ENCODE measurements at regions not wholly inside any gene's neighbourhood (a gene's known extent, or its start where the extent isn't known, plus 50 kb on each side); places are given as distances from the start of the nearest gene placed in this dataset.

DNA sequence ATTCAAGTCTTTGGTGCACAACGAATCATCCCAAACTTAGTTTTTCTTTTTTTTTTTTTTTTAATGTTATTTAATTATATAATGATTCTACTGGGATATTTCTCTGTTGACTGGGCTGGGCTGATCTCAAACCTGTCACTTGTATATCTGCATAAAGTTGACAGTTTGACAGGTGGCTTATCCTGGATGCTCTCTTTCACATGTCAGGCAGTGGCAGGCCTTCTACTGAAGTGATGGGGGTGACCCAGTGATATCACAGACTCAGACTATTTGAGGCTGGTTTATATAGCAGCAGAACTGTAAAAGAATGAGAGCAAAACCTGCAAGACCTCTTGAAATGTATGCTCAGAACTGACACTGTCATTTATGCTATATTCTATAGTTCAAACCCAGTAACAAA lies 1813.5 kb upstream of the CDH6 start:
- Histone ChIP-seq H3K27me3 (ENCODE audit: control insufficient read depth, insufficient read depth, low read length) (no peaks in the 10 kb centered on the region), H3K4me3 (ENCODE audit: low read depth, low read length) (no peak overlapping the region), H3K36me3 (ENCODE audit: control insufficient read depth, insufficient read depth, low read length) (no peaks in the 10 kb centered on the region), H3K4me1 (ENCODE audit: control insufficient read depth, insufficient read depth, low read length) (no peaks in the 10 kb centered on the region), H3K27ac (ENCODE audit: low read depth, low read length) (no peak overlapping the region), H3K9me3 (ENCODE audit: control insufficient read depth, insufficient read depth, low read length) (no peaks in the 10 kb centered on the region)
- WGBS (ENCODE audit: insufficient coverage) = no CpG with 5 or more reads among the region's 1 CpG
- DNase-seq (ENCODE audit: low read depth in 4 of 6, low spot score in 6 of 6) = no peak

GRCh38 chr5:29379619-29380018 lies 1813.9 kb upstream of the CDH6 start:
- Histone ChIP-seq H3K27ac (ENCODE audit: low read depth, low read length) (no peak overlapping the region), H3K9me3 (ENCODE audit: control insufficient read depth, insufficient read depth, low read length) (no peaks in the 10 kb centered on the region), H3K27me3 (ENCODE audit: control insufficient read depth, insufficient read depth, low read length) (no peaks in the 10 kb centered on the region), H3K4me3 (ENCODE audit: low read depth, low read length) (no peak overlapping the region), H3K4me1 (ENCODE audit: control insufficient read depth, insufficient read depth, low read length) (no peaks in the 10 kb centered on the region), H3K36me3 (ENCODE audit: control insufficient read depth, insufficient read depth, low read length) (no peaks in the 10 kb centered on the region)
- WGBS (ENCODE audit: insufficient coverage) = 89% methylated on average over 2 of the region's 5 CpGs
- DNase-seq (ENCODE audit: low read depth in 4 of 6, low spot score in 6 of 6) = no peak

GRCh38 chr5:29378104-29378503 lies 1815.4 kb upstream of the CDH6 start:
- H3K27me3 ChIP-seq (ENCODE audit: control insufficient read depth, insufficient read depth, low read length) = no peaks in the 10 kb centered on the region
- no peaks in the 10 kb centered on the region for H3K36me3 ChIP-seq (ENCODE audit: control insufficient read depth, insufficient read depth, low read length)
- no peak overlapping the region for H3K27ac ChIP-seq (ENCODE audit: low read depth, low read length)
- DNase-seq (ENCODE audit: low read depth in 4 of 6, low spot score in 6 of 6) = no peak
- no peaks in the 10 kb centered on the region for H3K9me3 ChIP-seq (ENCODE audit: control insufficient read depth, insufficient read depth, low read length)
- H3K4me3 ChIP-seq (ENCODE audit: low read depth, low read length) = no peak overlapping the region
- H3K4me1 ChIP-seq (ENCODE audit: control insufficient read depth, insufficient read depth, low read length) = no peaks in the 10 kb centered on the region
- no CpG with 5 or more reads among the region's 5 CpGs for WGBS (ENCODE audit: insufficient coverage)

DNA sequence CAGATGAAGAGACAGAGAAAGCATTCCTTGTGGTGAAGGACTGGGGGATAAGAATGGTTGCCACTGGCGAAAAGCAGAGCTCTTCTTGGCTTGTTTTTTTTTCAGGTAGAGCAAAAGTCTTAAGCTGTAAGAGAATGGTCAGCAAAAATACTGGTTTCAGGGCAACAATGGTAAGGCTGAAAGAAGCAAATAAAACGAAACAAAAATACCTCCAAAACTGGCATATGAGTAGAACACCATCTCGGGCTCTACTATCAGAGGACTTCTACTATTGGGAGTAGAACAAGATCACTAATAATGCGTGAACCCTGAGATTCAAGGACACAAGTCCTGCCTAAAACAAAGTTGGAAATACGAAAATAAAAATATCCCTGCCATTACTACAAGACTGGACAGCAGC lies 1823.2 kb upstream of the CDH6 start:
- no peak overlapping the region for H3K4me3 ChIP-seq (ENCODE audit: low read depth, low read length)
- H3K9me3 ChIP-seq (ENCODE audit: control insufficient read depth, insufficient read depth, low read length) = no peaks in the 10 kb centered on the region
- DNase-seq (ENCODE audit: low read depth in 4 of 6, low spot score in 6 of 6) = no peak
- H3K27ac ChIP-seq (ENCODE audit: low read depth, low read length) = no peak overlapping the region
- no peaks in the 10 kb centered on the region for H3K27me3 ChIP-seq (ENCODE audit: control insufficient read depth, insufficient read depth, low read length)
- WGBS (ENCODE audit: insufficient coverage) = 92% methylated on average over 1 of the region's 5 CpGs
- H3K4me1 ChIP-seq (ENCODE audit: control insufficient read depth, insufficient read depth, low read length) = no peaks in the 10 kb centered on the region
- H3K36me3 ChIP-seq (ENCODE audit: control insufficient read depth, insufficient read depth, low read length) = no peaks in the 10 kb centered on the region

GRCh38 chr5:29367176-29367833 lies 1826.2 kb upstream of the CDH6 start:
- Histone ChIP-seq H3K36me3 (ENCODE audit: control insufficient read depth, insufficient read depth, low read length) (no peaks in the 10 kb centered on the region), H3K9me3 (ENCODE audit: control insufficient read depth, insufficient read depth, low read length) (no peaks in the 10 kb centered on the region), H3K4me1 (ENCODE audit: control insufficient read depth, insufficient read depth, low read length) (no peaks in the 10 kb centered on the region), H3K27ac (ENCODE audit: low read depth, low read length) (no peak overlapping the region), H3K4me3 (ENCODE audit: low read depth, low read length) (no peak overlapping the region), H3K27me3 (ENCODE audit: control insufficient read depth, insufficient read depth, low read length) (no peaks in the 10 kb centered on the region)
- DNase-seq (ENCODE audit: low read depth in 4 of 6, low spot score in 6 of 6) = peak in 2 of 6 donors; percentile 4 to 40
- 50% methylated on average over 2 of the region's 5 CpGs for WGBS (ENCODE audit: insufficient coverage)

- no peak for DNase-seq (ENCODE audit: low read depth in 4 of 6, low spot score in 6 of 6)
- Histone ChIP-seq H3K36me3 (ENCODE audit: control insufficient read depth, insufficient read depth, low read length) (no peaks in the 10 kb centered on the region), H3K27me3 (ENCODE audit: control insufficient read depth, insufficient read depth, low read length) (no peaks in the 10 kb centered on the region), H3K9me3 (ENCODE audit: control insufficient read depth, insufficient read depth, low read length) (peaks cover 1% of the 10 kb centered on the region), H3K27ac (ENCODE audit: low read depth, low read length) (no peak overlapping the region), H3K4me3 (ENCODE audit: low read depth, low read length) (no peak overlapping the region), H3K4me1 (ENCODE audit: control insufficient read depth, insufficient read depth, low read length) (no peaks in the 10 kb centered on the region)
- no CpG with 5 or more reads among the region's 3 CpGs for WGBS (ENCODE audit: insufficient coverage)
These were observed 1842.3 kb upstream of the CDH6 start for GRCh38 chr5:29351170-29351569.

DNA sequence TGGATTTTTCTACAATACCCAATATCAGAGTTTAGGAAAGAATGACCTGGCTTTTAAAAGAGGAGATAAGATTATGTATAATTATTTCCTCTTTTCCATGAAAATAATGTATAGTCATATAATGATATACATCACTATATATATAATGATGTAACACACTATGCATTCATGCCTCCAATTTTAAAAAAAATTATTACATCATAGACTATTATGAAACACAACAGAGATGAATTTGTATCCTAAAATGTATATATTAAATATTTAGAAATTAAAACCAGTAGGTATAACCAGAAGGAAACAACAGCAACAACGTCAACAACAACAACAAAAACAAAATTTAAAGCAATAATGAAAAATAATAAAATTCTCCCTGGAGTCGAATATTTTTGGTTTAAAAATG lies 1856.5 kb upstream of the CDH6 start:
- WGBS (ENCODE audit: insufficient coverage) = no CpG with 5 or more reads among the region's 2 CpGs
- Histone ChIP-seq H3K27ac (ENCODE audit: low read depth, low read length) (no peak overlapping the region), H3K4me1 (ENCODE audit: control insufficient read depth, insufficient read depth, low read length) (no peaks in the 10 kb centered on the region), H3K36me3 (ENCODE audit: control insufficient read depth, insufficient read depth, low read length) (no peaks in the 10 kb centered on the region), H3K9me3 (ENCODE audit: control insufficient read depth, insufficient read depth, low read length) (no peaks in the 10 kb centered on the region), H3K4me3 (ENCODE audit: low read depth, low read length) (no peak overlapping the region), H3K27me3 (ENCODE audit: control insufficient read depth, insufficient read depth, low read length) (no peaks in the 10 kb centered on the region)
- DNase-seq (ENCODE audit: low read depth in 4 of 6, low spot score in 6 of 6) = no peak

- Histone ChIP-seq H3K9me3 (ENCODE audit: control insufficient read depth, insufficient read depth, low read length) (no peaks in the 10 kb centered on the region), H3K36me3 (ENCODE audit: control insufficient read depth, insufficient read depth, low read length) (no peaks in the 10 kb centered on the region), H3K4me3 (ENCODE audit: low read depth, low read length) (no peak overlapping the region), H3K4me1 (ENCODE audit: control insufficient read depth, insufficient read depth, low read length) (no peaks in the 10 kb centered on the region), H3K27me3 (ENCODE audit: control insufficient read depth, insufficient read depth, low read length) (no peaks in the 10 kb centered on the region), H3K27ac (ENCODE audit: low read depth, low read length) (no peak overlapping the region)
- DNase-seq (ENCODE audit: low read depth in 4 of 6, low spot score in 6 of 6) = no peak
These were observed 1871.9 kb upstream of the CDH6 start for GRCh38 chr5:29321591-29321990.

- no peaks in the 10 kb centered on the region for H3K9me3 ChIP-seq (ENCODE audit: control insufficient read depth, insufficient read depth, low read length)
- no peak for DNase-seq (ENCODE audit: low read depth in 4 of 6, low spot score in 6 of 6)
- no peaks in the 10 kb centered on the region for H3K27me3 ChIP-seq (ENCODE audit: control insufficient read depth, insufficient read depth, low read length)
- H3K36me3 ChIP-seq (ENCODE audit: control insufficient read depth, insufficient read depth, low read length) = no peaks in the 10 kb centered on the region
- H3K4me3 ChIP-seq (ENCODE audit: low read depth, low read length) = no peak overlapping the region
- no peak overlapping the region for H3K27ac ChIP-seq (ENCODE audit: low read depth, low read length)
- no CpG with 5 or more reads among the region's 1 CpG for WGBS (ENCODE audit: insufficient coverage)
- no peaks in the 10 kb centered on the region for H3K4me1 ChIP-seq (ENCODE audit: control insufficient read depth, insufficient read depth, low read length)
These were observed 1884.1 kb upstream of the CDH6 start for GRCh38 chr5:29309359-29309758.

DNA sequence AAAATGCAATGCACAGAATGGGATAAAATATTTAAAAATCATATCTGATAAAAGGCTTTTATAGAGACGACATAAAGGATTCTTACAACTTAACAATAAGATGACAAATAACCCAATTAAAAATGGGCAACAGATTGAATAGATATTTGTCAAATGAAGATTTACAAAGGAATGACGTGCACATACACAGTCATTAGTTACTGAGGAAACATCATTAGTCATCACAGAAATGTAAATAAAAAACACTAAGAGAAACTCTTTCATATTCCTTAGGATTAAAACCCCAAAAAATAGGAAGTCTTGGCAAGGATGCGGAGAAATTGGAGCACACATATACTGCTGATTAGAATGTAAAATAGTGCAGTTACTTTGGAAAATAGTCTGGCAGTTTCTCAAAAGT lies 1886.0 kb upstream of the CDH6 start:
- no CpG with 5 or more reads among the region's 3 CpGs for WGBS (ENCODE audit: insufficient coverage)
- no peaks in the 10 kb centered on the region for H3K27me3 ChIP-seq (ENCODE audit: control insufficient read depth, insufficient read depth, low read length)
- DNase-seq (ENCODE audit: low read depth in 4 of 6, low spot score in 6 of 6) = peak in 1 of 6 donors; percentile 5
- no peaks in the 10 kb centered on the region for H3K9me3 ChIP-seq (ENCODE audit: control insufficient read depth, insufficient read depth, low read length)
- no peak overlapping the region for H3K27ac ChIP-seq (ENCODE audit: low read depth, low read length)
- no peak overlapping the region for H3K4me3 ChIP-seq (ENCODE audit: low read depth, low read length)
- H3K36me3 ChIP-seq (ENCODE audit: control insufficient read depth, insufficient read depth, low read length) = no peaks in the 10 kb centered on the region
- no peaks in the 10 kb centered on the region for H3K4me1 ChIP-seq (ENCODE audit: control insufficient read depth, insufficient read depth, low read length)

All from spinal cord (tissue), 9 donors.